Keratinocyte (primary cell): ENCODE measurements at regions not wholly inside any gene's neighbourhood (a gene's known extent, or its start where the extent isn't known, plus 50 kb on each side); places are given as distances from the start of the nearest gene placed in this dataset.

ENCODE experiments used
- CTCF ChIP-seq, 3 experiments: IDR thresholded peaks in 1 of 3; conservative IDR thresholded peaks in 1 of 3; optimal IDR thresholded peaks in 1 of 3; 2 replicates in 2 of 3; 3 replicates in 1 of 3; pipeline versions ENCODE3 to v1.5.1; 2011; ENCODE audit warnings: low read length in 3 of 3, mild to moderate bottlenecking in 3 of 3, moderate library complexity in 2 of 3, control low read depth in 1 of 3, inconsistent platforms in 1 of 3; ENCODE audit not compliant: insufficient read depth in 2 of 3; ENCODE audit errors: extremely low read depth in 1 of 3
- EZH2 ChIP-seq: IDR thresholded peaks from one replicate; pipeline ENCODE4 v1.6.1; 2012; ENCODE audit warnings: inconsistent platforms, mild to moderate bottlenecking, low read length, moderate library complexity

GRCh38 chr4:141922236-141922635 lies 285.9 kb downstream of the IL15 start:
- TF ChIP-seq CTCF (optimal IDR thresholded peaks at IDR 0.05 in 1 of 3, IDR thresholded peaks at IDR 0.05 in 1 of 3, conservative IDR thresholded peaks at IDR 0.05 in 1 of 3; ENCODE audit: extremely low read depth in 1 of 3, insufficient read depth in 2 of 3, low read length in 3 of 3) (no peak), EZH2 (no peak)
